Omental fat pad (tissue), 3 donors: ENCODE measurements at regions not wholly inside any gene's neighbourhood (a gene's known extent, or its start where the extent isn't known, plus 50 kb on each side); places are given as distances from the start of the nearest gene placed in this dataset.

Experiments
- ATAC-seq: fragments of 150-250 bp; one replicate; pipeline ENCODE4 v1.9.1; 2016; ENCODE audit warnings: mild to moderate bottlenecking, moderate library complexity; ENCODE audit not compliant: low FRiP score
- DNase-seq: peaks from one replicate; pipeline ENCODE4 v3.0.0-alpha.2; 2019; ENCODE audit warnings: low spot score
- TF ChIP-seq, protein P1 (sequence below), 3 donors: fragments of 450-650 bp; IDR thresholded peaks; one replicate each; pipeline ENCODE4 v1.5.1; 2016 to 2017; ENCODE audit warnings: antibody characterized with exemption in 3 of 3, mild to moderate bottlenecking in 3 of 3, moderate library complexity in 2 of 3

DNA sequence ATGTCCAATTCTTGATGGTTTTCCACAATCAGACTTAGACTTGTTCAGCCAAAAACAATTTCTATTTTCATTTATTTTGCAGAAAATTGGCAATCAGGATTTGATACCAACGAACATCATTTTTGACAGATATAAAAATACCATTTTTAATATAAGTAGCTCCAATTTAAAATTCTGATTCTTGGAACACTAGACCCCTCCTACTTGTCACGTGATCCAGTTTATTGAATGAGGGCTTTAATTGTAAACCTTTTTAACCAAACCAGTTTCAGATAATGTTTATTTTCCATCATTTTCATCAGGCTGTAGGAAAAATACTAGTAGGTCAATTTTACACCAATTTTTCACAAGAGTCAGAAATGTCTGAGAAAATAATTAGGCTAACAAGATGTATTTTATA is 607.2 kb upstream of the RGS18 start:
- TF ChIP-seq, protein P1, sequence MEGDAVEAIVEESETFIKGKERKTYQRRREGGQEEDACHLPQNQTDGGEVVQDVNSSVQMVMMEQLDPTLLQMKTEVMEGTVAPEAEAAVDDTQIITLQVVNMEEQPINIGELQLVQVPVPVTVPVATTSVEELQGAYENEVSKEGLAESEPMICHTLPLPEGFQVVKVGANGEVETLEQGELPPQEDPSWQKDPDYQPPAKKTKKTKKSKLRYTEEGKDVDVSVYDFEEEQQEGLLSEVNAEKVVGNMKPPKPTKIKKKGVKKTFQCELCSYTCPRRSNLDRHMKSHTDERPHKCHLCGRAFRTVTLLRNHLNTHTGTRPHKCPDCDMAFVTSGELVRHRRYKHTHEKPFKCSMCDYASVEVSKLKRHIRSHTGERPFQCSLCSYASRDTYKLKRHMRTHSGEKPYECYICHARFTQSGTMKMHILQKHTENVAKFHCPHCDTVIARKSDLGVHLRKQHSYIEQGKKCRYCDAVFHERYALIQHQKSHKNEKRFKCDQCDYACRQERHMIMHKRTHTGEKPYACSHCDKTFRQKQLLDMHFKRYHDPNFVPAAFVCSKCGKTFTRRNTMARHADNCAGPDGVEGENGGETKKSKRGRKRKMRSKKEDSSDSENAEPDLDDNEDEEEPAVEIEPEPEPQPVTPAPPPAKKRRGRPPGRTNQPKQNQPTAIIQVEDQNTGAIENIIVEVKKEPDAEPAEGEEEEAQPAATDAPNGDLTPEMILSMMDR (IDR thresholded peaks at IDR 0.05) = no peak
- no peak for ATAC-seq

GRCh38 chr1:191558379-191558778 is 599.9 kb upstream of the RGS18 start:
- DNase-seq = no peak
- no peak for ATAC-seq
- TF ChIP-seq, protein P1 (IDR thresholded peaks at IDR 0.05) = no peak

More for the DNA sequence above, 607.2 kb upstream of the RGS18 start:
- DNase-seq = no peak

GRCh38 chr1:191561276-191561675 is 597.0 kb upstream of the RGS18 start:
- no peak for ATAC-seq
- DNase-seq = no peak
- TF ChIP-seq, protein P1 (IDR thresholded peaks at IDR 0.05) = no peak

GRCh38 chr1:191564275-191564674 is 594.0 kb upstream of the RGS18 start:
- DNase-seq (no peak), ATAC-seq (no peak)
- TF ChIP-seq, protein P1 (IDR thresholded peaks at IDR 0.05) = no peak

- DNase-seq (no peak), ATAC-seq (no peak)
- TF ChIP-seq, protein P1 (IDR thresholded peaks at IDR 0.05) = no peak
These were observed 585.8 kb upstream of the RGS18 start for GRCh38 chr1:191572479-191572878.

DNA sequence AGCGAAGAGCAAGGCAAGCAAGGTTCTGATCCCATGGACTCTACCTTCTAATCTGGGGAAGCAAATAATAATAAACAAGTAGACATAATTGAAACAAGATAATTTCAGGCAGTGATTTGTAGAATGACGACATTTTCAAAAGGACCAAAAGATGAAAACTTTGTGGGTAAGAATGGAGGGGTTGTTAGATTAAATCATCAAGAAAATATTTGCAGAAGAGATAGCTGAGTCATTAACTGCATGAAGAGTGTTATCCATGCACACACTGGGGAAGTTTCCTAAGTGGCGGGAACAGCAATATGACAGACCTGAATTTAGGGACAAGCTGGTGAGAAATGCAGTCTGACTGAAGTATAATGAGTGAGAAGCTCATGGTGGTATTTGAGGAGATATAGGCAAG is 583.1 kb upstream of the RGS18 start:
- no peak for ATAC-seq

DNA sequence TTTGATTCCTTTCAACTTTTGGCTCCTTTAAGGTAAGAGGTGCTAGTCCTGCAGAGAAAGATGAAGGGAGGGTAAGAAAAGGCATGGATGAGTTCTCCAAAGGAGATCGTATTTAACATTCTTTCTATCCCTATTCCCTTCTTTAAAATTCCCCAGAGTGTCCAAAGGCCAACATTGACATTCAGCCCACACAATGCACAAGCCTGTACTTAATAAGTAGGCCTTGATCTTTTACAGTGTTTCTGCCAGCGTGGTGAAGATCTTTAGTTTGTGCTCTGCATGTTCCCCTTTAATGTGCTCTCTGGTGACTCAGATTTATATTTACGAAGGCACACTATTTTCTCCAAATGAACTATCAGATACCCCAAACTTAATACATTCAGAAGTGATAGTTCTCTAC is 582.5 kb upstream of the RGS18 start:
- DNase-seq = no peak
- no peak for ATAC-seq
- TF ChIP-seq, protein P1 (IDR thresholded peaks at IDR 0.05) = no peak

More for the DNA sequence above, 583.1 kb upstream of the RGS18 start:
- TF ChIP-seq, protein P1 (IDR thresholded peaks at IDR 0.05) = no peak
- no peak for DNase-seq
